ENCODE measurements at regions not wholly inside any gene's neighbourhood (a gene's known extent, or its start where the extent isn't known, plus 50 kb on each side); places are given as distances from the start of the nearest gene placed in this dataset.
"Not testable (repeated sequence)": the region's sequence is repeated elsewhere in the genome, so short reads cannot be mapped to it uniquely, and the experiment has no call there.

DNA sequence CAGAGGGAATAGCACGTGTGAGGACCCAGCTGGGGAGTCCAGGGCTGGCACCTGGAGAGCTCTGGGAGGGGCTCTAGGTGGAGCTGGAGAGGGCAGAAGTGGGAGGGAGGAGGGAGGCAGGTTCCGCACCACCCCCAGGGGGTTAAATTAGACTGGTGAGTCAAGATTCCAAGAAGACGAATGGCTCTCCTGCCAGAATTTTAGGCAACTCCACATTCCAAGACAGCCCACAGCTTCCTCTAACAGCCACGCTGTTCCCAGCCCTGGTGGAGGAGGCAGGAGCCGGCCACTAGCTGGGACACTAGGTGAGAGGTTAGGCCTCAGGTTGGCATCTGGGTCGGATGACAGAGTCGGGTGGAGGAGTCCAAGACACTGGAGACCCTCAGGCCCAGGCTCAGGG, 60.2 kb downstream of the TFAP2C start:
- DNase-seq: no peak

DNA sequence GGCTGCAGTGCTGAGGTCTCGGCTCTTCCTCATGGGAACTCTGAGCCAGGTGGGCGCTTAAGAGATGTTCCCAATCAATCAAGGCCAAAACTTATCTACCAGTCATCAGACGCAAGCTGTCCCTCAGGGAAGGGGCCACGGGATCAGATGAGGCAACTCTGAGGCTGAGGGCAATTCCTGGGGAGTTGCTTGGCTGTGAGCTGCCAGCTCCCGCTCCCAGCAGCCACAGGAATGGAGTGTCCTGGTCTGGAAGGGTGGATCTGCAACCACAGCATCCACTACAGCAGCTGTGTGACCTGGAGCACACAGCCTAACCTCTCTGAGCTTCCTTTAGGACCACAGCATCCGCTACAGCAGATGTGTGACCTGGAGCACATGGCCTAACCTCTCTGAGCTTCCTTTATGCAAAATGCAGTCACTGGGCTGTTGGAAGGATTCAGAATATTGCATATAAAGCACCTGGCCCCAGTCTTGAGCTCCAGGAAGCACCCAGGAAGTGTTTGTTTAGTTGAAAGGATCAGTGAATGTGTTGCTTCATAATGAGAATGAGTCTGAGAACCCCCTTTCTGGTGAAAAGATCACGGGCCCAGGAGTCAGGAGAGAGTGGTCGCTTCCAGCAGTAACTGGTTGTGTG, 60.9 kb downstream of the TFAP2C start:
- no peak for DNase-seq

DNA sequence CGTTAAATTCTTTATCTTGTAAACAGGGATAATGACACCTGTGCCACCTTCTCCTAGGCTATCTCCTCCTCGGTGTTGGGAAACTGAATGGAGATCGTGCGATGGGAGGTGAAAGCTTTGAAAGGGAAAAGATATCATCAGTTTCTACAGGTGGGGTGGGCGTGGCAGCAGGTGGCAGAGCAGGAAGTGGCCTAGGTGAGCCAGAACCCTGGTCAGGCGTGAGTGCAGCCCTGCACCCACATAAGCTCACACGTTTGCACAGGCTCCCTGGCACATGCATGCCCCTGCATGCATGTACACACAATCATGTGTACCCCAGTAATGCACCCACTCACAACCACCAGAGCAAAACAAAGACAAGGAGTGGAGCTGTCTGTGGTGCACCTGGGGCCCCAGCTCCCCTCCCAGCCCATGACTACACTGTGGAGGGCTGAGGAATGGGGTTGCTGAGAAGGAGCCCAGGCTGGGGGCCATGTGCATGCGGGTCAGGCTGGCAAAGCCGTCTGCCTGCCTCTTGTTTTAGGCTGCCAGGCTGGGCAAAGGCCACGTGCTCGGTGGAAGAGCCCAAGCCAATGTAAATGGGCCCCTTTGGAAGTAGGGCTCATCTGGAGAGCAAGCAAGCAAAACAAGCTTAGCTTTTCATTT, 61.5 kb downstream of the TFAP2C start:
- no peak for DNase-seq

DNA sequence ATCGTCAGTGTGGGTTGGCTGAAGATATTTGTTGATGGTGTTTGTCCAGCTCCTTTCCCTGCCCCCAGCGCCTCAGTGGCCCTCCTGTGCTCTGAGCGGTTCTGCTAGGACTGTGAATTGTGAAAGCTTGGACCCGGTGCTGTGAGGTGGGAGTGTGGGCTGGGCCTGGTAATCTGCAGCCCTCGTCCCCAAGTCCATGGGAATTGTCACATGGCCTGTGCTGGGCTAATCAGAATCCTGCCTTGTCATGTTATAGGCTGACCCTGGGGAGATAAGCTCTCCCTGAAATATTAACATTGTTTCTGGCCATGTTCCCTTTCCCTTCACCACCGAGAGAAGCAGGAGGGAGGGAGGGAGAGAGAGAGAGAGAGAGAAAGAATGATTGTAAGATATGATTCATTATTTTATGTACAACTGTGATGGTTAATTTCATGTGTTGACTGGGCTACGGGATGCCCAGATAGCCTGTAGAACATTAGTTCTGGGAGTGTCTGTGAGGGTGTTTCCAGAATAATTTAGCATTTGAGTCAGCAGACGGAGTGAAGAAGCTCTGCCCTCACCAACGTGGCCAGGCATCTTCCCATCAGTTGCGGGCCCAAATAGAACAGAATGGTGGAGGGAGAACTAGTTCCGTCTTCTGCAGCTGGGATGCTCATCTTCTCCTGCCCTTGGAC, 62.4 kb downstream of the TFAP2C start:
- no peak for DNase-seq

DNA sequence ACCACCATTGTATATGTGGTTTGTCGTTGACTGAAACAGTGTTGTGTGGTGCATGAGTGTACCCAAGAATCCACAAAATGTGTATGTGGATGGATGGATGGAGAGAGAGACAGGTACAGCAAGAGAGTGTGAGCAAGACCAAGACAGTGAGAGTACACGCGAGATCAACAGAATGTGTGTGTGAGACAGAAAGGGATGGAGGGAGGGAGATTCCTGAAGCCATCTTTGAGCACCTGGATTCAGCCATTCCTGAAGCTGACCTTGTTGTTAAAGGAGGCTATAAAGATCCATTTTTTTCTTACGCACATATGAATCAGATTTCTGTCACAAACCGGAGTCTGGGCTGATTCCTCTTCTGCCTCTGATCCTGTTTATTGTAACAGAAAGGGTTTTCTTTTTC, 64.1 kb downstream of the TFAP2C start:
- DNase-seq: no peak

DNA sequence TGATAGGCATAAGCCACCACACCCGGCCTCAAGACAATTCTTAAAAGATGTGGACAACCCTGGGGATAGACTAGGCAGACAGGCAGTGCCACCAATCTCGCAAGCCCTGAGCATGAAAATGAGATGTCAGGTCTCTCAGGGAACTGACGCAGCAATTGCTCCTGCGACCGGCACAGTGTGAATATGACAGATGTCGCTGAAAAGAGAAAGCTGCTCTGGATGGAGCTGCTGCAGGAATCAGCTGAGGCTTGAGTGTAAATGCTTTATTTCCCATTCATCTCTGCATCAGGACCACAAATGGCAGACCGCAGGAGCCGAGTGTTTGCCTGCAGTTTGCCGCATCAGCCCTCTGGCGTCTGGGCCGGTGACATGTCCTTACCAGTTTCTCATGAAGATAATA, 68.4 kb downstream of the TFAP2C start:
- DNase-seq: no peak

DNA sequence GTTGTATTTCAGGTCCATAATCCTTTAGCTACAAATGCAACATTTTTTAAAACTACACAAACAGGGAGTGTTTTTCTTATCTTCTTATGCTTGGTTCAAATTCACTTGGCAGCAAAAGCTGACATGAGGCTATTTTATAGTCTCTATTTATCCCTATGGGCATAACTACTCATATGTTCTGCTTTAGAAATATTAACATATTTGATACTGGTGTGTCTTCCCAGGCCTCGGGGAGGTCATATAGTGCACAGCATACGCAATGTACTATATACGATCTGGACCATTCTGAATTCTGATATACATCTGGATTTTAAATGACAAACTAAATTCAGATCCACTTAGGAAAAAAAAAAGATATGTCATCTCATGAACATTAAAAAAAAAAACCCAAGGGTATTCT, 69.2 kb downstream of the TFAP2C start:
- DNase-seq: no peak

DNA sequence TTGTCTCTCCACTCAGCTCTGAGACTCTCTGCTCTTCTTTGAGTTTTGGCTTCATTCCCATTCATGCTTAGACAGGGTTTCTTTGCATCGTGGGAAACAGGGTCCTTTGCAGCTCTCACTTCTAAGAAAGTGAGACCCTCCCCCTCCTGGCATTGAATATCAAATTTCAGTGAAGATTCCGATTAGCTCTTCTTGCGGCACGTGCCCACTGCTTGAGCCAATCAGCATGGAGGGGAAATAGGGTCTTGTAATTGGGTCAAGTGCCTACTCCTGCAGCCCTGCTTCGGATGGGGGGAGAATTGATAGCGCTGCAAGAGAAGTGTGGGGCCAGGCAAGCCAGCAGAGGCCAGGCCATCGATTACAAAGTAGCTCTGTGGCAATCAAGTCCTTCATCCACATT, 69.6 kb downstream of the TFAP2C start:
- no peak for DNase-seq

DNA sequence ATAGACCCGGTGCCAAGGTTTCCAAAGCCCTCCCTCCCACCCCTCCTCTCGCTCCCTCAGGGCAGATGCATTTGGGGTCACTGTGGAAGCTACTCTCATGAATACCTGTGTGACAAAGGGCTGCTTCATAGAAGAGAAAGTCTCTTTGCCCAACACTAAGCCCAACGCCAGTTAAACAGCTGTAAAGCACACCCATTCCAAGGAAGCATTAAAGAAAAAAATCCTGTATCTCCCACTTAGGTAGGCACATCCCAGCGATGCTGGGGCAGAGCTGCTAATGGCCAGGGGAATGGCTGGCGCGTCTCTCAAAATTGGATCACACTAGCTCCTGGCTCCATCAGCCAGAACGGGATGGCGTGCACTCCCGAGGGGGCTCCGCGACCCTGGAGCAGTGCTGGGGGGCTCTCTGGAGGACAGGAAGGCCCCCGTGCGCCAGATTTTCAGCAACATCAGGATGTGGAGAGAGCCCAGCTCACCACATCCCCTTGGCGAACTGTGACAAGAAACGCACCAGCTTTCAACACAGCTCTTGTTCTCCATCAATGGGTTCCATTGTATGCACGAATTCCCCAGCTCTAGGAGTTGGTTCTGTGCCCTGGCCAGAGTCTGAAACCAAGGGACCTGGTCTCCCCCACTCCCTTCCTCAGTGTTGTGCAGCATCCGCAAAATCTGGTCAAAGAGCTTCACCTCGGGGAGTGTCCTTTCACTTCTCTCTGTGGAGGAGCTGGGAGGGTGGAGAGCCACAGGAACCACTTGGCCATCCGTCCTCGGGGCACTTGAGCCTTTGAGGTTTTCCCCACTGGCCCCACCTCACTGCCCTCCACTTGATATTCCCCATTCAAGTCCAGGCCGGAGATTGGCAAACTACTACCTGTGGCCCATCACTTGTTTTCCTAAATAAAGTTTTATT, 74.1 kb downstream of the TFAP2C start:
- DNase-seq: no peak

DNA sequence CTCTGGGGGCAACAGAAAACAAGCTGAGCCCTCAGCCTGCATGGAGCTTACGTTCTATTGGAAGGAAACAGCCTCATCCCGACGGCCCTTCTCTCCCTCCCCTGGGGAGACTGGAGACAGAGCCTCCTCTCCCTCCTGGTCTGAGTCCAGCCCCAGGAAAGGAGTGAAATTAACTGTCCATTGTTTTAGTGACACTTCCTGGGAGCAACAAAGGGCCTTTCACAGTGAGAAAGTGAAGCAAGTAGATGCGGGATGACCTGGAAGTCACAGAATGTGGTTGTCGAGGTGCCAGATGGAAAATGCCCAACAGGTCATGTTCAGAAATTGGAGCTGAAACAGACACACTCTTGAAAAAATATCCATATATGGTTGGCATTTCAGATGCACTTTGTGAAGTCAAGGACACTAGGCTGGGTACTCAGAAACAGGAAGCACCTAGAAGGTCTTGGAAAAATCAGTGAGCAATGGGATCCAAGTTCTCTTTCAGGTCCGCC, 77.8 kb downstream of the TFAP2C start:
- DNase-seq: no peak

DNA sequence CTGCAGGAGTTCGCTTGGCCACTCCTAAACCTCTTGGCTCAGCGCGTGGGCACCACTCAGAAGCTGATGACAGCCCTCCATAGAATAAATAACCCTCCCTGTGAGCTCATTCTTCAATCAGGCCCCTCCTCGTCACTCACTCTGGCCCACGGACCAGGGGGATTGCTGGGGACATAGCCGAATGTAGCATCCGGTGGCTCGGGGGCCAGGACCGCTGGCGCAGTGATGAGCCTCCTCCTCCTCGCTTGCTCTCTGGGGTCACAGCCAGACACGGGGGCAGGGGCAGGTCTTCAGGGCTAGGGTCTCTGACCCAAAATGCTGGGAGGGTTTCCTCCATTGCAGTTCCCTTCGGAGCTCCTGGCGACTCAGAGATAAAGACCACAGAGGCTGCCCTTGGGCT, 79.9 kb downstream of the TFAP2C start:
- DNase-seq: no peak

DNA sequence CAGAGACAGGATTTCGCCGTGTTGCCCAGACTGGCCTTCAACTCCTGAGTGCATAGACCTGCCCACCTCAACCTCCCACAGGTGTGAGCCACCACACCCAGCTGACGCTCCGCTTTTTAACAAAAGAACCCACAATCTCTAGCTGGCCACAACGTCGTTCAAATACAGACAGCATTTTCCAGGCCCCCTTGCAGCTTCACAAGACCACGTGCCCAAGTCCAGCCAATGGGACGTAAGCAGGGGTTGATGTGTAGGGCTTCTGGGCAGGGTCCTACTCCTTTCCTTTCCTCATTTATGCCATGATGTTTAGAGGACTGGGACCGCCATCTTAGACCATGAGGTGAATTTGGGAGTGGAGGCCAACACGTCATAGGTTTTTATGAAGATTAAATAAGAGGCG, 81.0 kb downstream of the TFAP2C start:
- DNase-seq: no peak

DNA sequence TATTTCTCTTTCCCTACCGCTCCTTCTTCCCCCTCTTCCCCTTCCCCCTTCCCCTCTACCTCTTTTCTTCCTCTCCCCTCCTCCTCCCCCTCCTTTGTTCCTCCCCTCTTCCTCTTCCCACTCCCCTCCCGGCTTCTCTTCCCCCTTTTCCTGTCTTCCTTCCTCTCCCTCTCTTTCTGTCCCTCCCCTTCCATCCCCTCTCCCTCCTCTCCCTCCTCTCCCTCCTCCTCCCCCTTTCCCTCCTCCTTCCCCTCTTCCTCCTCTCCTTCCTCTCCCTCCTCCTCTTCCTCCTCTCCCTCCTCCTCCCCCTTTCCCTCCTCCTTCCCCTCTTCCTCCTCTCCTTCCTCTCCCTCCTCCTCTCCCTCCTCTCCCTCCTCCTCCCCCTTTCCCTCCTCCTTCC, 81.5 kb downstream of the TFAP2C start:
- DNase-seq: not testable (repeated sequence)

DNA sequence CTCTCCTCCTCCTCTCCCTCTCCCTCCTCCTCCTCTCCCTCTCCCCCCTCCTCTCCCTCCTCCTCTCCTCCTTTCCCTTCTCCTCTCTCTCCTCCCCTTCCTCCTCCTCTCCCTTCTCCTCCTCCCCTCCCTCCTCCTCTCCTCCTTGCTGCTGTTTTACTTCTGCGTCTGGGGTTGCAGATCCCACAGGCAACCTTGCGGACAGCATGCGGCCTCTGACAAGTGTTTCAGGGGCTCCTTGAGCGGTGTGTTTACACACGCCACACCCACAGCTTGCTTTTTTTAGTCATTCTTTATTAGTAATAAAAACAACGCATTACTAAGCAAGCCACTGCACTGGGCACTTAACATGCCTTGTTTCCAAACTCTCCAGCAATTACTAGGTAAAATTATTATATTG, 81.9 kb downstream of the TFAP2C start:
- DNase-seq: no peak

DNA sequence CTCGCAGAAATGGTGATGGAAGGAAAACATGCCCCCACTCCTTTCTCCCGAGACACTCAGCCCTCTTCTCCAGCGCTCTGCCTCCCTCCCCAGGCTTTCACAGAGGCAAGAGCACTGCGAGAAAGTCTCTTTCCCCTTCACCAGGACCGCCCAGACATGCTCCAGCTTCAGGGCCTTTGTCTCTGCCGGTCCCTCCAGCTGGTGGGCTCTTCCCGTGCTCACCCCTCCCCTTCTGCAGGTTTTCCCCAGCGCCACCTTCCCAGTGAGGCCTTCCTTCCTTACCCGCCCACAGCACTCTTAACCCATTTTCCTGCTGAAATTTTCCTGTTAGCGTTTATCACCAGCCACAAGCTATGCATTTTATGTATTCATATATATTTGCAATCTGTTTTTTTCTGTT, 86.2 kb downstream of the TFAP2C start:
- no peak for DNase-seq

DNA sequence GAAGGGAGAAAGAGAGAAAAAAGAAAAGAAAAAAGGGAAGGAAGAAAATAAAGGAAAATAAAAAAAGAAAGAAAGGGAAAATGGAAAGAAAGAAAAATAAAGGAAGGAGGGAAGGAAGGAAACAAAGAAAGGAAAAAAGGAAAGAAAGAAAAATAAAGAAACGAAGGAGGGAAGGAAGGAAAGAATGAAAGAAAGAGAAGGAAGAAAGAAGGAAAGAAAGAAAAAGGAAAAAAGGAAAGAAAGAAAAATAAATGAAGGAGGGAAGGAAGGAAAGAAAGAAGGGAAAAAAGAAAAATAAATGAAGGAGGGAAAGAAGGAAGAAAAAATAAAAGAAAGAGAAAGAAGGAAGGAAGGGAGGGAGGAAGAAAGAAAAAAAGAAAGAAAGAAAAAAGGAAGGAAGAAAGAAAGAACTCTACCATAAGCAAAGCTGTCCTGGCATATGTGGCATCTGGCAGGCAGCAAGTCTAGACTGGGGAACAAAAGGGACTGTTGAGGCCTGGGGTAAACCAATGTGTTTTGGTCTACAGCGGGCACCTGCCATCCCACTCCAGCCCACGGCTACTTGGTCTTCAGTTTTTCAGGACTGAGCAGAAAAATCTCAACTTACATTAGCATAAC, 86.9 kb downstream of the TFAP2C start:
- no peak for DNase-seq

DNA sequence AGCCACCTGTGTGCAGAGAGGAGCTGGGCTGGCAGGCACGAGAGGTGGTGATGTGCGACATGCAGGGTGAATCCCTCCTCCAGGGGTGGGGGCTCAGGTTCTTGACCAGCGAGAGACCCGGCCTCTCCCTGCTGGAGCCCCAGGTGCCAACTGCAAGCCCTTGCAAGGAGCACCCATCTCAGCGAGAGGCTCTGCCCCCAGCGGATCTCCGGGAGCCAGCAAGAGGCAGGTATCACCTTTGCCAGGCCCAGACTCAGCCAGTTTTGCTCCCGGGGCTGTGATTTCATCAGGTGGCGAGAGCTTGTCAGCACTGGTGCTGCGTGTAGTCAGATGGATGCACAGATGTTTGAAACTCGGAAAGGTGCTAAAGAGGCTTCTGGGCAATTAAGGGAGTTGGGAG, 87.7 kb downstream of the TFAP2C start:
- DNase-seq: no peak

DNA sequence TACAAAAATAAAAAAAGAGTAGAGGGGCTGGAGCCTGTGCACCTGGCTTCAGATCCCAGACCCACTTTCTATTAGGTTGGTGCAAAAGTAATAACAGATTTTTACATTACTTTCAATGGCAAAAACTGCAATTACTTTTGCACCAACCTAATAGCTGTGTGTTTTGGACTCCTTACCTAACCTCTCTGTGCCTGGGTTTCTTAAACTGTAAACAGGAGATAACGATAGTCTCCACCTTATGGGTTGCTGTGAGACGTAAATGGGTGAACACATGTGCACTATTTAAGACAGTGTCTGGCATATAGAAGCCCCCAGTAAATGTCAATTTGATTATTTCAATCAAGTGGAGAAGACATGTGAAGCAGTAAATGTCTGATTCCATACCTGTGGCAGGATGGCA, 89.7 kb downstream of the TFAP2C start:
- no peak for DNase-seq

DNA sequence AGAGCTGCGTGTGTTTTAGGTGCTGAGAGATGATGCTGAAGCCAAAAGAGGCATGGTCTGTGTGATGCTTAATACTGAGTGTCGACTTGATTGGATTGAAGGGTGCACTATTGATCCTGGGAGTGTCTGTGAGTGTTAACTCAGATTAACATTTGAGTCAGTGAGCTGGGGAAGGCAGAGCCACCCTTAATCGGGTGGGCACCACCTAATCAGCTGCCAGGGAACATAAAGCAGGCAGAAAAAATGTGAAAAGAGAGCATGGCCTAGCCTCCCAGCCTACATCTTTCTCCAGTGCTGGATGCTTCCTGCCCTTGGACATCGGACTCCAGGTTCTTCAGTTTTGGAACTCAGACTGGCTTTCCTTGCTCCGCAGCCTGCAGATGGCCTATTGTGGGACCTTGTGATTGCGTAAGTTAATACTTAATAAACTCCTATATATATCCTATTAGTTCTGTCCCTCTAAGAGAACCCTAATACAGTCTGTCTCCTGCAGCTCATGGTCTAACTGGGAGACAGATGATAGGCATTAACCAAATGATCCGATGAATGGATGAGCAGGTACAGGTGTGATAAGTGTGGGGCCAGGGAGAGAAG, 91.6 kb downstream of the TFAP2C start:
- DNase-seq: no peak

DNA sequence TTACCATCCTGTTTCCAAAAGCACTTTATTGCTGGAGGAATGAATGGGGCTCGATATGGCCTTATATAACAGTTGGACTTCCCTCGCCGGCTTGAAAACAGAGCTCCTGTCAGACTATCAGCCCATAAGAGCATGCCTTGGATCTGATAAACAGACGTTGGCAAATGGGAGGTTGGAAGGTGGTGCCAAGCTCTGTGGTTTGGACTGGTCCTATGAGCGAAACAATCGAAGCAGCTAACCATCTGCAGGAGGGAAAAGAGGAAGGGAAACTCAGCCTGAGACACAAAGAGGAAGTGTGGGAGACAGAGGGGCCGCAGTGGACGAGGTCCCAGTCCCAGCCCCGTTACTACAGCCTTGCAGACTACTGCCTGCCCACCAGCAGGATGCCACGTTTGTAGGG, 92.9 kb downstream of the TFAP2C start:
- no peak for DNase-seq

DNA sequence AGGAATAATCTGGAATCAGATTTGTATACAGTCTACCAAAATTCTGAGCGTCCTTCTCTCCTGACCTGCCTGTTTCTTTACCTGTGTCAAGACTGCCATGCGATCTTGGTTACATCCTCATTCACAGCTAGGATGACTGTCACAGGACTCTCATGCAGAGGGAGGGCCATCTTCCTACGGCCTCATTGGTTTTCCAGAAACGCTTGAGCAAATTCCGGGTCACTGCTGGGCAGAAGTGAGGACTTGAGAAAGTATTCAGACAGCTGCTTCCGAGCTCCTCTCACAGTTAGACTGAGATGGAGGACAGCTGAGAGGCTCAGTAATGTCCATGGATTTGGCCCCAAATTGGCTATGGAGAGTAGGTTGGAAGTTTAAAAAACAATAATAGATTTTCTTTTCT, 94.2 kb downstream of the TFAP2C start:
- DNase-seq: no peak

DNA sequence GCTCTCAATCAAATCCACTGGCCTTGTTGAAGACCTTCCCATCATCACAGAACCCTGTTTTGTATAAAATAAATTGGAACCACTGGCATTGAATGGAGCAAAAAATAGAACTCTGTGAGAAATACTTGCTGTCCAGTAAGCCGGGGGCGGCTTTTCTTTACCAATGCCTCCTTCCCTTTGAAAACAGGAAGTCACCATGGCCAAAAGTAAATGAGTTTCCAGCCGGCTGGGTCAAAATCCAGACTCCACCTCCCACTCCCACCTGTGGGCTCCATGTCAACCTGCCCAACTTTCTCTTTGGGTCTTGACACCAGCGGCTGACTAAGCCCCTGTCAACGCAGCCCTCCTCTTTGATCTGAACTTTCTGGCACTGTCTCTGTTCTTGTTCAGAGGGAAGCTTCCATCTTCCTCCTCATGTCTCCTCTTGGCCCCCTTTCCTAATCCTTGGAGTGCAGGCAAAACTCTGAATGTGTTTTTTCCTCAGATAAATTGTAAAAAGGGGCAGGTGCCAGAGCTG, 95.2 kb downstream of the TFAP2C start:
- DNase-seq: no peak

All from SW 1271 (cell line).